Kidney capillary endothelial cell (primary cell): ENCODE measurements at regions not wholly inside any gene's neighbourhood (a gene's known extent, or its start where the extent isn't known, plus 50 kb on each side); places are given as distances from the start of the nearest gene placed in this dataset.
"Not testable (repeated sequence)": the region's sequence is repeated elsewhere in the genome, so short reads cannot be mapped to it uniquely, and the experiment has no call there.

ENCODE experiments used
- DNase-seq: peaks from one replicate; pipeline ENCODE4 v3.0.0-alpha.2; 2018; ENCODE audit warnings: low spot score

GRCh38 chr7:138316421-138317043, 143.5 kb upstream of the TRIM24 start:
- DNase-seq: no peak

GRCh38 chr7:138317044-138317596, 142.9 kb upstream of the TRIM24 start:
- no peak for DNase-seq

- DNase-seq: no peak
These were observed 135.1 kb upstream of the TRIM24 start for GRCh38 chr7:138324941-138325340.

- DNase-seq: no peak
These were observed 134.6 kb upstream of the TRIM24 start for GRCh38 chr7:138325434-138325833.

- no peak for DNase-seq
These were observed 131.8 kb upstream of the TRIM24 start for GRCh38 chr7:138328215-138328614.

- DNase-seq: not testable (repeated sequence)
These were observed 127.2 kb upstream of the TRIM24 start for GRCh38 chr7:138332850-138333249.

- peak; percentile 52 for DNase-seq
These were observed 121.7 kb upstream of the TRIM24 start for GRCh38 chr7:138338361-138338760.

GRCh38 chr7:138339229-138339628, 120.8 kb upstream of the TRIM24 start:
- DNase-seq: not testable (repeated sequence)

GRCh38 chr7:138342990-138343389, 117.1 kb upstream of the TRIM24 start:
- no peak for DNase-seq

- DNase-seq: no peak
These were observed 114.5 kb upstream of the TRIM24 start for GRCh38 chr7:138345567-138345966.

GRCh38 chr7:138346975-138347374, 113.1 kb upstream of the TRIM24 start:
- DNase-seq: no peak

GRCh38 chr7:138349841-138350700, 110.0 kb upstream of the TRIM24 start:
- DNase-seq: no peak

GRCh38 chr7:138350701-138351357, 109.2 kb upstream of the TRIM24 start:
- no peak for DNase-seq

- no peak for DNase-seq
These were observed 107.2 kb upstream of the TRIM24 start for GRCh38 chr7:138352570-138353461.

GRCh38 chr7:138354066-138354465, 106.0 kb upstream of the TRIM24 start:
- DNase-seq: no peak

- no peak for DNase-seq
These were observed 104.8 kb upstream of the TRIM24 start for GRCh38 chr7:138355254-138355653.

GRCh38 chr7:138358850-138359341, 101.2 kb upstream of the TRIM24 start:
- no peak for DNase-seq

- no peak for DNase-seq
These were observed 100.0 kb upstream of the TRIM24 start for GRCh38 chr7:138359870-138360559.

GRCh38 chr7:138363721-138364120, 96.3 kb upstream of the TRIM24 start:
- DNase-seq: no peak

- DNase-seq: not testable (repeated sequence)
These were observed 93.9 kb upstream of the TRIM24 start for GRCh38 chr7:138366137-138366536.

GRCh38 chr7:138366676-138367075, 93.4 kb upstream of the TRIM24 start:
- DNase-seq: not testable (repeated sequence)
